ENCODE measurements at regions not wholly inside any gene's neighbourhood (a gene's known extent, or its start where the extent isn't known, plus 50 kb on each side); places are given as distances from the start of the nearest gene placed in this dataset.

DNA sequence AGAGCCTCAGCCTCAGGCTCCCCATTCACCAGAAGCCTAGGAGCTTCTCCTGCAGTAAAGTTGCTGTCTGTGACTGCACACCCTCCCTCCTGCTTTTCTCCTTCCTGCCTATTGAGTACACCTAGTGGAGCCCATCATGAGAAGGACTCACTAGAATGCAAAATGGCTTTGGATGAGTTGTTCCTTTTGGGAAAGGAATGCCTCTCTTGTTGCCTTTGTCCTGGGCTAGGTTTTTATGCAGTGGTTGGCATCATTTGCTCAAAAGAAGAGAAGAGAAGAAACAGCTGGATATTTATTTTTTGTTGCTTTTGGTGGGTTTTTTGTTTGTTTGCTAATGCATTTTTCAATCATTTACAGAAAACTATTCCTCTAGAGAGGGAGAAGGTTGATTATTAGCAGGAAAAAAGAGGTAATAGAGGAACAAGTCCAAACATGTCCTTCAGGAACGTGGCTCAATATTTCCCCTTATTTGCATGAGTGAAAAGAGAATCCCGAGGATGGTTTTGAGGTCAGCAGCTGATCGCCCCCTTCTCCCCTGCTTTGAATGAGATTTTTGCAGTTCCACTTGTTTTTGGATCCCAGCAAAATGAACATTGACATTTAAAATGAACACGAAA, 369.9 kb upstream of the NRP1 start:
- TF ChIP-seq, protein P1, sequence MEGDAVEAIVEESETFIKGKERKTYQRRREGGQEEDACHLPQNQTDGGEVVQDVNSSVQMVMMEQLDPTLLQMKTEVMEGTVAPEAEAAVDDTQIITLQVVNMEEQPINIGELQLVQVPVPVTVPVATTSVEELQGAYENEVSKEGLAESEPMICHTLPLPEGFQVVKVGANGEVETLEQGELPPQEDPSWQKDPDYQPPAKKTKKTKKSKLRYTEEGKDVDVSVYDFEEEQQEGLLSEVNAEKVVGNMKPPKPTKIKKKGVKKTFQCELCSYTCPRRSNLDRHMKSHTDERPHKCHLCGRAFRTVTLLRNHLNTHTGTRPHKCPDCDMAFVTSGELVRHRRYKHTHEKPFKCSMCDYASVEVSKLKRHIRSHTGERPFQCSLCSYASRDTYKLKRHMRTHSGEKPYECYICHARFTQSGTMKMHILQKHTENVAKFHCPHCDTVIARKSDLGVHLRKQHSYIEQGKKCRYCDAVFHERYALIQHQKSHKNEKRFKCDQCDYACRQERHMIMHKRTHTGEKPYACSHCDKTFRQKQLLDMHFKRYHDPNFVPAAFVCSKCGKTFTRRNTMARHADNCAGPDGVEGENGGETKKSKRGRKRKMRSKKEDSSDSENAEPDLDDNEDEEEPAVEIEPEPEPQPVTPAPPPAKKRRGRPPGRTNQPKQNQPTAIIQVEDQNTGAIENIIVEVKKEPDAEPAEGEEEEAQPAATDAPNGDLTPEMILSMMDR (IDR thresholded peaks at IDR 0.05): no peak
- TF ChIP-seq POLR2AphosphoS5 (IDR thresholded peaks at IDR 0.05) (no peak), EP300 (IDR thresholded peaks at IDR 0.05) (no peak)

Data from sigmoid colon (tissue), 4 donors.